IPS-20b (cell line): ENCODE measurements at regions not wholly inside any gene's neighbourhood (a gene's known extent, or its start where the extent isn't known, plus 50 kb on each side); places are given as distances from the start of the nearest gene placed in this dataset.

Experiments used
- H3K27ac ChIP-seq: one replicate; pipeline ENCODE4 v1.5.1; 2013; ENCODE audit warnings: low read length
- H3K27me3 ChIP-seq: 2 replicates; pipeline ENCODE4 v1.6.1; 2013; ENCODE audit warnings: mild to moderate bottlenecking, low read length, inconsistent platforms; ENCODE audit not compliant: insufficient read depth
- H3K36me3 ChIP-seq: 2 replicates; pipeline ENCODE4 v1.6.1; 2013; ENCODE audit warnings: low read depth, mild to moderate bottlenecking, inconsistent platforms, low read length, moderate library complexity; ENCODE audit not compliant: insufficient read depth
- H3K4me1 ChIP-seq: 2 replicates; pipeline ENCODE4 v1.6.1; 2013; ENCODE audit warnings: mild to moderate bottlenecking, control low read depth, inconsistent platforms, low read length, moderate library complexity; ENCODE audit not compliant: insufficient read depth
- H3K4me3 ChIP-seq: 2 replicates; pipeline ENCODE4 v1.5.1; 2013; ENCODE audit warnings: mild to moderate bottlenecking, low read length, inconsistent platforms
- H3K9ac ChIP-seq: 2 replicates; pipeline ENCODE4 v1.6.1; 2013; ENCODE audit warnings: low read depth, mild to moderate bottlenecking, inconsistent platforms, low read length, moderate library complexity
- H3K9me3 ChIP-seq: 2 replicates; pipeline ENCODE4 v1.6.1; 2013; ENCODE audit warnings: mild to moderate bottlenecking, low read depth, low read length, inconsistent platforms; ENCODE audit not compliant: insufficient read depth

DNA sequence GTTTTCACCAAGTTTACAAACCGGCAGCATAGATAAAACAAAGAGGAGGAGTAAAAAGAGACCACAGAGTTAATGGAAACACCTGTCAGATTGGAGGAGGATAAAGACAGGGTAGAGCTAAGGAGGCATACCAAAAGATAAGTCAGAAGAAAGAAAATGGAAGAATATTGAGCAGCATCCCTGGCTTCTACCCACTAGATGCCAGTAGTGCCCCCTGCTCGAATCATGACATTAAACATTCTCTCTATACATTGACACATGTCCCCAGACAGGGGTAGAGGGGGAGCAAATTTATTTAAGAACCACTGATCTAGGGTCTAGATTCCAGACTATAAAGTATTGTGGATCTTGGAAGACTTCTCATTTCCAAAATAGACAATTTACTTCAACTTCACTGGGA is 159.8 kb upstream of the ETAA1 start:
- Histone ChIP-seq H3K27ac (no peak overlapping the region), H3K27me3 (no peaks in the 10 kb centered on the region), H3K9me3 (no peaks in the 10 kb centered on the region), H3K4me3 (no peak overlapping the region), H3K36me3 (no peaks in the 10 kb centered on the region), H3K9ac (no peak overlapping the region), H3K4me1 (no peaks in the 10 kb centered on the region)

GRCh38 chr2:67240507-67240906 is 156.6 kb upstream of the ETAA1 start:
- no peaks in the 10 kb centered on the region for H3K9me3 ChIP-seq
- no peaks in the 10 kb centered on the region for H3K4me1 ChIP-seq
- H3K36me3 ChIP-seq = no peaks in the 10 kb centered on the region
- H3K4me3 ChIP-seq = no peak overlapping the region
- no peak overlapping the region for H3K27ac ChIP-seq
- H3K27me3 ChIP-seq = no peaks in the 10 kb centered on the region
- H3K9ac ChIP-seq = no peak overlapping the region

DNA sequence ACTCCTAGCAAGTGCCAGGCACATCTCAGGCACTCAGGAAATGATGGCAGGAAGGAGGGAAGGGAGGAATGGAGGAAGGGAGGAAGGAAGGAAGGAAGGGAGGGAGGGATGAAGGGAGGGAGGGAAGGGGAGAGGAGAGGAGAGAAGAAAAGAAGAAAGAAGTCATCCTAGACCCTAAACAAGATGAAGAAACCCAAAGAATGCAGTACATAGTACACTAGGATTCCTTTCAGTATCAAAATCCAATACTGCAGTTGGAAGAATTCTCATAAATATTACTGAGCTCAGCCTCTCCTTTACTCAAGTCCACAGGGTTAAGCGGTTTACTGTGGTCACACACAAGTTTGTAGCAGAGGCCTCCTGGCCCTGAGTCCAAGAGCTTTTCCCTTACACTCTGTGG is 155.7 kb upstream of the ETAA1 start:
- Histone ChIP-seq H3K27ac (no peak overlapping the region), H3K4me3 (no peak overlapping the region), H3K9ac (no peak overlapping the region), H3K4me1 (no peaks in the 10 kb centered on the region), H3K27me3 (no peaks in the 10 kb centered on the region), H3K9me3 (no peaks in the 10 kb centered on the region), H3K36me3 (no peaks in the 10 kb centered on the region)

DNA sequence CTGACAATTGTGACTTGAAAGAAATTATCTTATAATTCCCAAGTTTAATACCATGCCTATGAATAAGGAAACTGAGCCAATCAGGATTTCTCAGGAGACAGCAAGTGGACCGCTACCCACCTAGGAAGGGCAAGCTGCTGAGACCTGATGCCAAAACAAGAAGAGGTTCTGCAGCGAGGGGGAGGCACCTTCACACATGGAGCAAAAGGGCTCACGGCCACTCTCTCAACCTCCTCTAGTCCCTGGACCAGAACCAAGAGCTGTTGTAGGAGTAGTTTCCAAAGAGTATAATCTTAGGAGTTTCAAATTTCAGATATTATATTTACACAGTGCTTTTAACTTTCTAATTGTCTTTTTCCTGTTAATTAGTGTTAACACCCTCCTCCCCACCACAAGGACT is 154.7 kb upstream of the ETAA1 start:
- H3K9me3 ChIP-seq = no peaks in the 10 kb centered on the region
- no peaks in the 10 kb centered on the region for H3K27me3 ChIP-seq
- no peak overlapping the region for H3K4me3 ChIP-seq
- H3K36me3 ChIP-seq = no peaks in the 10 kb centered on the region
- H3K9ac ChIP-seq = no peak overlapping the region
- H3K27ac ChIP-seq = no peak overlapping the region
- no peaks in the 10 kb centered on the region for H3K4me1 ChIP-seq

GRCh38 chr2:67243919-67244318 is 153.2 kb upstream of the ETAA1 start:
- Histone ChIP-seq H3K9ac (no peak overlapping the region), H3K27ac (no peak overlapping the region), H3K4me1 (no peaks in the 10 kb centered on the region), H3K4me3 (no peak overlapping the region), H3K9me3 (no peaks in the 10 kb centered on the region), H3K27me3 (no peaks in the 10 kb centered on the region), H3K36me3 (no peaks in the 10 kb centered on the region)

DNA sequence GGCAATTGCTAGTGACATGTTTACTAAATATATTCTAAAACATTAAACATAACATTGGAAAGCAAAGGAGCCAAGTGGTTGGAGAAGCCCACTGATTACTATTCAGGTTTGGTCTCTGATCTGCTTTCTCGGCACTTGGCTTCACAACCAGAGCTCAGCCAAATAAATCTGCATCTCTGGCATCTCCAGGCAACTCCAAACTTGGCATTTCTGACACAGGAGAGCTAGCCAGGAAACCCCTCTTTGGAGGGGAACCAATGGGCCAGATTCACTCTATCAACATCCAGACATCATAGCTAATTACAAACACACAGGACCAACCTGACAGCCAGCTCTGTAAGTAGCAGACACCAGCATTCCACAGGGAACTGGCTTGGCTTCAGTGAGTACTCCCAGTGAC is 150.3 kb upstream of the ETAA1 start:
- Histone ChIP-seq H3K4me1 (no peaks in the 10 kb centered on the region), H3K27ac (no peak overlapping the region), H3K36me3 (no peaks in the 10 kb centered on the region), H3K9me3 (no peaks in the 10 kb centered on the region), H3K27me3 (no peaks in the 10 kb centered on the region), H3K9ac (no peak overlapping the region), H3K4me3 (no peak overlapping the region)

GRCh38 chr2:67251741-67252140 is 145.4 kb upstream of the ETAA1 start:
- Histone ChIP-seq H3K4me1 (no peaks in the 10 kb centered on the region), H3K9me3 (no peaks in the 10 kb centered on the region), H3K9ac (no peak overlapping the region), H3K36me3 (no peaks in the 10 kb centered on the region), H3K27ac (no peak overlapping the region), H3K27me3 (no peaks in the 10 kb centered on the region), H3K4me3 (no peak overlapping the region)

- Histone ChIP-seq H3K4me3 (no peak overlapping the region), H3K9ac (no peak overlapping the region), H3K27ac (no peak overlapping the region)
These were observed 141.1 kb upstream of the ETAA1 start for GRCh38 chr2:67255933-67256615.

DNA sequence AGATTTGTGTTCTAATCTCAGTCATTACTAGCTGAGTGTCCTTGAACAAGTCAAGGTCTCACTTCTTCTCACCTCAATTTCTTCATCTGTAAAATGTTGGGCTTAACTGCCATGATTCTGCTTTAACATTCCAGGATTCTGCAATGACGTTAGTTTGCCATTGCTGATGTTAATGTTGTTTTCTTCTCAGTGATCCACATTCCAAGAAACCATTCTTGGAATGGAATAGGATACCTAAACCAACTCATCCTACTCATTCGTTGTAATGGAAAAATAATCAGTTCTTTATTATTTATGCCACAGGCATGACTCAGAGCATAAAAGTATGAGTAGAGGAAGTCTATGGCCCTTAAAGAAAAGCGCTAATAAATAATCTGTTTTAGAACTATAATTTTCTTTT is 140.2 kb upstream of the ETAA1 start:
- no peaks in the 10 kb centered on the region for H3K4me1 ChIP-seq
- no peak overlapping the region for H3K27ac ChIP-seq
- no peaks in the 10 kb centered on the region for H3K9me3 ChIP-seq
- H3K4me3 ChIP-seq = no peak overlapping the region
- H3K27me3 ChIP-seq = no peaks in the 10 kb centered on the region
- H3K9ac ChIP-seq = no peak overlapping the region
- H3K36me3 ChIP-seq = no peaks in the 10 kb centered on the region

More at GRCh38 chr2:67255933-67256615, 141.1 kb upstream of the ETAA1 start:
- no peaks in the 10 kb centered on the region for H3K4me1 ChIP-seq
- H3K27me3 ChIP-seq = no peaks in the 10 kb centered on the region
- H3K9me3 ChIP-seq = no peaks in the 10 kb centered on the region
- no peaks in the 10 kb centered on the region for H3K36me3 ChIP-seq

DNA sequence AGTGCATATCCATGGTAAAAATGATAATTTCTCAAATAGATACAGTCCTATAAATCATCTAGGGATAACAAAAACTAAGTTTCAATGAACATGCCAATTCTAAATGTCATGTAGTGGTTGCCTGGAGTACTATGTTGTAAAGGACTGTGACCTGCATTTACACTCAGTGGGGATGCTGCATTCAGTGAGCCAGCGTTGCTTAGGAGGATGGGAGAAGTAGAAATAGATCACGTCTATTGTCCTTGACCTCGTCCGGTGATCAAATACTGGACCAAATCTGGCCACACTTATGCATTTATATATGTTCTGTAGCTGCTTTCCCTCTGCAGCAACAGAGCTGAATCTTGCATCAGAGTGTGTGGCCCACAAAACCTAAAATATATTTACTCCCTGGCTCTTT is 139.0 kb upstream of the ETAA1 start:
- Histone ChIP-seq H3K27ac (no peak overlapping the region), H3K4me3 (no peak overlapping the region), H3K4me1 (no peaks in the 10 kb centered on the region), H3K36me3 (no peaks in the 10 kb centered on the region), H3K9me3 (no peaks in the 10 kb centered on the region), H3K9ac (no peak overlapping the region), H3K27me3 (no peaks in the 10 kb centered on the region)

DNA sequence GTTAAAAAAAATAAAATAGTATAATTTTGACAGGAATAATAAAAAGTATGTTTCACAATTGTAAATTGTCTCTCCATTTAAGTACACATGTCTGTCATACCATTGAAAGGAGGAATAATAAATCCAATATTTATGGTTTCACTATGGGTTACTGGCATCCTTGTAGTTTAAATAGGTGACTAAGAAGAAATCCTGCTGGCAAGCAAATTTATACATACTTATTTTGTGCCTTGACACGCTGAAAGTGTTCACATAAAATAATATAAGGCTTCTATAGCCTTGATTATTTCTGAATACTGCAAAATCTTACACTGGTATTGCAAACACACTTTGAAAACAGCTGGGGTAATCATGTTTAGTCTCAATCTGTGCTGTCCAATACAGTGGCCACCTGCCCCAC is 138.3 kb upstream of the ETAA1 start:
- Histone ChIP-seq H3K4me3 (no peak overlapping the region), H3K9ac (no peak overlapping the region), H3K36me3 (no peaks in the 10 kb centered on the region), H3K4me1 (no peaks in the 10 kb centered on the region), H3K27ac (no peak overlapping the region), H3K27me3 (no peaks in the 10 kb centered on the region), H3K9me3 (no peaks in the 10 kb centered on the region)

GRCh38 chr2:67259556-67260342 is 137.4 kb upstream of the ETAA1 start:
- no peak overlapping the region for H3K9ac ChIP-seq
- H3K9me3 ChIP-seq = no peaks in the 10 kb centered on the region
- no peaks in the 10 kb centered on the region for H3K36me3 ChIP-seq
- H3K4me3 ChIP-seq = no peak overlapping the region
- H3K27ac ChIP-seq = no peak overlapping the region
- H3K4me1 ChIP-seq = no peaks in the 10 kb centered on the region
- no peaks in the 10 kb centered on the region for H3K27me3 ChIP-seq
